ENCODE measurements at regions not wholly inside any gene's neighbourhood (a gene's known extent, or its start where the extent isn't known, plus 50 kb on each side); places are given as distances from the start of the nearest gene placed in this dataset.
"Not testable (repeated sequence)": the region's sequence is repeated elsewhere in the genome, so short reads cannot be mapped to it uniquely, and the experiment has no call there.

- no peak for DNase-seq
- Histone ChIP-seq H3K4me3 (ENCODE audit: low read depth, low read length) (no peak overlapping the region), H3K36me3 (no peaks in the 10 kb centered on the region), H3K27me3 (ENCODE audit: insufficient read depth, low read depth, severe bottlenecking) (no peaks in the 10 kb centered on the region), H3K27ac (no peak overlapping the region), H3K9me3 (ENCODE audit: severe bottlenecking) (no peaks in the 10 kb centered on the region)
- no peak for TF ChIP-seq CTCF (IDR thresholded peaks at IDR 0.05; ENCODE audit: low read depth, low read length)
Measured at GRCh38 chr1:58220836-58221472, 325.6 kb downstream of the OMA1 start.

GRCh38 chr1:58216169-58216568 lies 330.4 kb downstream of the OMA1 start:
- H3K27me3 ChIP-seq (ENCODE audit: insufficient read depth, low read depth, severe bottlenecking); H3K4me3 ChIP-seq (ENCODE audit: low read depth, low read length); H3K9me3 ChIP-seq (ENCODE audit: severe bottlenecking); H3K36me3 ChIP-seq; DNase-seq; H3K27ac ChIP-seq: not testable (repeated sequence)

GRCh38 chr1:58214674-58215073 lies 331.9 kb downstream of the OMA1 start:
- Histone ChIP-seq H3K9me3 (ENCODE audit: severe bottlenecking) (no peaks in the 10 kb centered on the region), H3K27ac (no peak overlapping the region), H3K27me3 (ENCODE audit: insufficient read depth, low read depth, severe bottlenecking) (no peaks in the 10 kb centered on the region), H3K36me3 (no peaks in the 10 kb centered on the region), H3K4me3 (ENCODE audit: low read depth, low read length) (no peak overlapping the region)
- TF ChIP-seq CTCF (IDR thresholded peaks at IDR 0.05; ENCODE audit: low read depth, low read length), result no peak
- no peak for DNase-seq

GRCh38 chr1:58211869-58212268 lies 334.7 kb downstream of the OMA1 start:
- Histone ChIP-seq H3K36me3 (no peaks in the 10 kb centered on the region), H3K9me3 (ENCODE audit: severe bottlenecking) (no peaks in the 10 kb centered on the region), H3K4me3 (ENCODE audit: low read depth, low read length) (no peak overlapping the region), H3K27me3 (ENCODE audit: insufficient read depth, low read depth, severe bottlenecking) (no peaks in the 10 kb centered on the region), H3K27ac (no peak overlapping the region)
- no peak for DNase-seq
- no peak for TF ChIP-seq CTCF (IDR thresholded peaks at IDR 0.05; ENCODE audit: low read depth, low read length)

- Histone ChIP-seq H3K27me3 (ENCODE audit: insufficient read depth, low read depth, severe bottlenecking) (no peaks in the 10 kb centered on the region), H3K9me3 (ENCODE audit: severe bottlenecking) (no peaks in the 10 kb centered on the region), H3K36me3 (no peaks in the 10 kb centered on the region), H3K27ac (no peak overlapping the region), H3K4me3 (ENCODE audit: low read depth, low read length) (no peak overlapping the region)
- DNase-seq, result no peak
- no peak for TF ChIP-seq CTCF (IDR thresholded peaks at IDR 0.05; ENCODE audit: low read depth, low read length)
Measured at GRCh38 chr1:58209575-58209974, 337.0 kb downstream of the OMA1 start.

- H3K9me3 ChIP-seq (ENCODE audit: severe bottlenecking), result no peaks in the 10 kb centered on the region
- no peaks in the 10 kb centered on the region for H3K27me3 ChIP-seq (ENCODE audit: insufficient read depth, low read depth, severe bottlenecking)
- peak; percentile 14 for DNase-seq
- H3K36me3 ChIP-seq, result no peaks in the 10 kb centered on the region
- no peak overlapping the region for H3K27ac ChIP-seq
- H3K4me3 ChIP-seq (ENCODE audit: low read depth, low read length), result no peak overlapping the region
- no peak for TF ChIP-seq CTCF (IDR thresholded peaks at IDR 0.05; ENCODE audit: low read depth, low read length)
Measured at GRCh38 chr1:58206749-58207148, 339.8 kb downstream of the OMA1 start.
